Pancreas (tissue), 10 donors: ENCODE measurements at regions not wholly inside any gene's neighbourhood (a gene's known extent, or its start where the extent isn't known, plus 50 kb on each side); places are given as distances from the start of the nearest gene placed in this dataset.

Source experiments
- ATAC-seq, 4 donors: fragments of 200-7000 bp; cut with Tn5 transposase; one replicate each; pipeline versions ENCODE4 v1.8.0 to v1.9.1; 2020; ENCODE audit warnings: mild to moderate bottlenecking in 4 of 4, moderate library complexity in 4 of 4
- DNase-seq, 6 donors: peaks; one replicate each; pipeline ENCODE4 v3.0.0-alpha.2; 2020
- FAIRE-seq: peaks from 2 replicates; lab custom pipeline; 2012; peaks lifted over from hg19 to GRCh38; lab: Jason Lieb, UNC
- H3K27ac ChIP-seq, 4 donors: fragments of 200-600 bp; sonication (generic); 1 replicate in 3 of 4; 2 replicates in 1 of 4; pipeline versions ENCODE4 v1.5.0 to v1.8.0; 2020
- H3K27me3 ChIP-seq, 4 donors: fragments of 200-600 bp; one replicate each; pipeline ENCODE4 v1.8.0; 2021
- H3K36me3 ChIP-seq, 3 donors: fragments of 200-600 bp; sonication (generic) in 1 of 3; one replicate each; pipeline versions ENCODE4 v1.5.0 to v1.8.0; 2020 to 2021
- H3K4me1 ChIP-seq, 3 donors: fragments of 200-600 bp; one replicate each; pipeline ENCODE4 v1.8.0; 2021
- H3K4me3 ChIP-seq, 4 donors: fragments of 200-600 bp; sonication (generic) in 2 of 4; one replicate each; pipeline versions ENCODE4 v1.5.0 to v1.8.0; 2020 to 2021
- H3K9me3 ChIP-seq, 4 donors: fragments of 200-600 bp; one replicate each; pipeline ENCODE4 v1.8.0; 2021
- CTCF ChIP-seq, 4 donors: fragments of 200-600 bp; sonication (generic) in 3 of 4; IDR thresholded peaks; one replicate each; pipeline versions ENCODE4 v1.5.0 to v1.8.0; 2021; ENCODE audit warnings: antibody characterized with exemption in 4 of 4
- WGBS, 2 donors: extraction: QIAGEN DNeasy Blood & Tissue Kit; methylation state at CpG; one replicate each; pipeline ENCODE4 v1.1.7; 2013; 5-methylcytosine and 5-hydroxymethylcytosine counted together
- intact Hi-C, 3 donors: fragments of 100-400 bp; cut with DNase I; formaldehyde crosslinking; loops; one replicate each; pipeline versions ENCODE4 v1.11.1 to v1.14.2; 2022
- donor health status: healthy with polysubstance abuse.
- donor health status: DM: no; HTN: no; CAD: no; lungs with moderate emphysema.
- donor health status: DM: no; HTN: no; CAD: no.
- donor health status: control.
- donor health status: control.
- donor health status: Bipolar disorder and iron deficiency.
- donor health status: DM: yes; HTN: yes; CAD: no.
- donor health status: DM: no; HTN: no; CAD: no.
- donor health status: DM: no; HTN: no; CAD: no.
- donor health status: DM: yes; HTN: yes; CAD: no.

DNA sequence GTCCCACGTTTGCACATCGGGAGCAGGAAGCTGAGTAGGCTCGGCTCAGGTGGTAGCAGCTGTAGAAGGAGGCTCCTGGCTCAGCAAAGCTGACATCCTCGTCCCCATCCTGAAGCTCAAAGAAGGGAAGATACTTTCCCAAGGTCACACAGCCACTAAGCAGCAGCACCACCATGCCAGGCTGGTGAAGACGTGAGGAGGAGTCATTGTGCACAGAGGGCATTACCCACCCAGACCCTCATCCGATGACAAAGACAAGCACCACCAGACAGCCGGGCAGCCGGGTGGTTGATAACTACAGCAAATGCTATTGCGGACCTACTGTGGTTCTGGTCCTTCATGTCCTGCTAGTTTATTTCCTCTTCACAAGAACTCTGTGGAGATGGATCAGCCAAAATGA lies 186.9 kb downstream of the MATN1 start:
- FAIRE-seq (no peak), ATAC-seq (no peak), DNase-seq (no peak)
- no peak overlapping the region for H3K4me3 ChIP-seq
- no peaks in the 10 kb centered on the region for H3K36me3 ChIP-seq
- intact Hi-C loops, result no loop called here
- 86 to 92% methylated on average over 9 of the region's 9 CpGs for WGBS, 2 donors
- no peaks in the 10 kb centered on the region for H3K9me3 ChIP-seq
- no peak for TF ChIP-seq CTCF (IDR thresholded peaks at IDR 0.05)
- no peaks in the 10 kb centered on the region for H3K27me3 ChIP-seq
- no peaks in the 10 kb centered on the region for H3K4me1 ChIP-seq
- no peak overlapping the region for H3K27ac ChIP-seq

DNA sequence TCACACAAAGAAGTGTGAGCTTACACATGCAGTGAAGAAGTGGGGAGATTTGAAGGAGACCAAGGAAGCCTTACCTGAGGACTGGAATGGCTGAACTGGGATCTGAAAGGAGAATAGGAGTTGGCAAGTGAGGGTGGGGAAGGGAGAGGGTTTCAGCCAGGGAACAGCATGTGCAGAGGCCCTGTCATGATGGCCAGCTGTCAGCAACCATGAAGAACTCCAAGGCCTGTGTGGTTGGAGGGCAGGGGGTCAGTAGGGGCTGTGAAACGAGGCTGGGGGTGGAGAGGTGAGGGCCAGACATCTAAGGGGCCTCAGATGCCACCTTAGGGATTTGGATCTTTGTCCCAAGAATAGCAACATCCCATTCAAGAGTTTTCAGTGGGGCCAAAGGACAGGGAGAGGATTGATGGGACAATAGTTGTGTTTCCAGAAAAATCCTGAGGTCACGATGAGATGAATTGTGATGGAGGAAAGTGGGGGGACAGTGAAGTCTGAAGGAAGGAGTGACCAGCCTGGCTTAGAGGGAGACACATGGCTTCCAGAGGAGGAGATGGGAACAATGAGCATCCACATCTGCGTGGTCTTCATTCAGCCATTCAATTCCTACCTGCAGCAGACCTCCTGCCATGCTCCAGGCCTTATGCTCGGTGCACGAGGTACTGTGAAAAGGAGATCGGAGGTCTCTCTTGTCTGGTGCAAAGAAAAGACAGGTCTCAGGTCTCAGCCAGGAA lies 187.6 kb downstream of the MATN1 start:
- ATAC-seq (no peak), FAIRE-seq (no peak), DNase-seq (no peak)
- Histone ChIP-seq H3K9me3 (no peaks in the 10 kb centered on the region), H3K4me3 (no peak overlapping the region), H3K4me1 (no peaks in the 10 kb centered on the region), H3K27me3 (no peaks in the 10 kb centered on the region), H3K36me3 (no peaks in the 10 kb centered on the region), H3K27ac (no peak overlapping the region)
- intact Hi-C loops, result no loop called here
- WGBS, 2 donors, result 62 to 69% methylated on average over 6 of the region's 6 CpGs
- no peak for TF ChIP-seq CTCF (IDR thresholded peaks at IDR 0.05)

GRCh38 chr1:30534551-30534940 lies 188.8 kb downstream of the MATN1 start:
- Histone ChIP-seq H3K9me3 (no peaks in the 10 kb centered on the region), H3K27ac (no peak overlapping the region), H3K4me1 (no peaks in the 10 kb centered on the region), H3K4me3 (no peak overlapping the region), H3K27me3 (no peaks in the 10 kb centered on the region), H3K36me3 (no peaks in the 10 kb centered on the region)
- TF ChIP-seq CTCF (IDR thresholded peaks at IDR 0.05), result no peak
- intact Hi-C loops, result no loop called here
- DNase-seq, result no peak
- WGBS, 2 donors, result 53 to 65% methylated on average over 3 of the region's 3 CpGs
- no peak for FAIRE-seq
- ATAC-seq, result no peak

GRCh38 chr1:30533796-30534550 lies 189.4 kb downstream of the MATN1 start:
- Histone ChIP-seq H3K36me3 (no peaks in the 10 kb centered on the region), H3K27ac (no peak overlapping the region), H3K4me3 (no peak overlapping the region), H3K27me3 (no peaks in the 10 kb centered on the region), H3K4me1 (no peaks in the 10 kb centered on the region), H3K9me3 (no peaks in the 10 kb centered on the region)
- ATAC-seq (no peak), FAIRE-seq (no peak), DNase-seq (no peak)
- 72 to 73% methylated on average over 6 of the region's 6 CpGs for WGBS, 2 donors
- TF ChIP-seq CTCF (IDR thresholded peaks at IDR 0.05), result no peak
- intact Hi-C loops, result no loop called here

DNA sequence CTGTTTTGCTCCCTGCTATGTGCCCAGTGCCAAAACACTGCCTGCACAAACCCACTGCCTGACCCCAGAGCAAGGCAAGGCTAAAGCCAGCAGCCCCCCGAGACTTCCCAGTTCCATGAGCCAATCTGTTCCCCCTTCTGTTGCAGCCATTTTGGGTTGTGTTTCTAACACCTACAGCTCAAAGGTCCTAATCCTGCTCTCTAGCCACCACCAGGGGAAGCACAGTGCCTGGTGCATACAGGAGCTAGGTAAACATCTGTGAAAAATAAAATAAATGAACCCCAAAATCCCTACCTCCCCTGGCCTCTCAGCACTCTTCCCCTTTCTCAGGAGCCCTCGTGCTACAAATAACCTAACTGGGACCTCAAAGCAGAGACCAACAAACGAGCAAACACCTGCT lies 190.2 kb downstream of the MATN1 start:
- Histone ChIP-seq H3K4me1 (no peaks in the 10 kb centered on the region), H3K9me3 (no peaks in the 10 kb centered on the region), H3K27ac (no peak overlapping the region), H3K27me3 (no peaks in the 10 kb centered on the region), H3K36me3 (no peaks in the 10 kb centered on the region), H3K4me3 (no peak overlapping the region)
- intact Hi-C loops, result no loop called here
- TF ChIP-seq CTCF (IDR thresholded peaks at IDR 0.05), result no peak
- FAIRE-seq (no peak), ATAC-seq (no peak), DNase-seq (no peak)
- 51 to 67% methylated on average over 3 of the region's 3 CpGs for whole genome bisulfite sequencing, 2 donors
